ENCODE measurements at regions not wholly inside any gene's neighbourhood (a gene's known extent, or its start where the extent isn't known, plus 50 kb on each side); places are given as distances from the start of the nearest gene placed in this dataset.

DNA sequence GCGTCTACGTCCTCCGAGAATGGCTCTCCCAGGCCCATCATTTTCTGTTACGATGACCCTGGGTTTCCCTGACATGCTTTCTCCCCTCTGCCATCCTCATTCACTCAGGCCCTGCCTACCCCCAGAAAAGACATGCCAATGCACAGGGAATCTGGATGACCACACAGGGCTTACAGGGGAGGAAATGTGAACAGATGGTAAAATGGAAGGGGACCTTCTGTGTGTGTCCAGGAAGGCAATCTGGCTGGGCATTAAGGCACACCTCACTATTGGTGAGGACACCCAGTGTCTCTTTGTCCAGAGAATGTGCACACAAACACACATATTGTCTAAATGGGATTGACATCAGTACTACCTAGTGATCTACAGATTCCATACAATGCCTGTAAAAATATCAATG, 769.9 kb upstream of the AMELY start:
- no peak for TF ChIP-seq EZH2phosphoT487 (IDR thresholded peaks at IDR 0.05; ENCODE audit: borderline replicate concordance, low read depth, low read length)
- TF ChIP-seq, protein P1, sequence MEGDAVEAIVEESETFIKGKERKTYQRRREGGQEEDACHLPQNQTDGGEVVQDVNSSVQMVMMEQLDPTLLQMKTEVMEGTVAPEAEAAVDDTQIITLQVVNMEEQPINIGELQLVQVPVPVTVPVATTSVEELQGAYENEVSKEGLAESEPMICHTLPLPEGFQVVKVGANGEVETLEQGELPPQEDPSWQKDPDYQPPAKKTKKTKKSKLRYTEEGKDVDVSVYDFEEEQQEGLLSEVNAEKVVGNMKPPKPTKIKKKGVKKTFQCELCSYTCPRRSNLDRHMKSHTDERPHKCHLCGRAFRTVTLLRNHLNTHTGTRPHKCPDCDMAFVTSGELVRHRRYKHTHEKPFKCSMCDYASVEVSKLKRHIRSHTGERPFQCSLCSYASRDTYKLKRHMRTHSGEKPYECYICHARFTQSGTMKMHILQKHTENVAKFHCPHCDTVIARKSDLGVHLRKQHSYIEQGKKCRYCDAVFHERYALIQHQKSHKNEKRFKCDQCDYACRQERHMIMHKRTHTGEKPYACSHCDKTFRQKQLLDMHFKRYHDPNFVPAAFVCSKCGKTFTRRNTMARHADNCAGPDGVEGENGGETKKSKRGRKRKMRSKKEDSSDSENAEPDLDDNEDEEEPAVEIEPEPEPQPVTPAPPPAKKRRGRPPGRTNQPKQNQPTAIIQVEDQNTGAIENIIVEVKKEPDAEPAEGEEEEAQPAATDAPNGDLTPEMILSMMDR (conservative IDR thresholded peaks at IDR 0.05; ENCODE audit: low read length): no peak
- BruUV-seq (replicated peaks): no TSS peak

DNA sequence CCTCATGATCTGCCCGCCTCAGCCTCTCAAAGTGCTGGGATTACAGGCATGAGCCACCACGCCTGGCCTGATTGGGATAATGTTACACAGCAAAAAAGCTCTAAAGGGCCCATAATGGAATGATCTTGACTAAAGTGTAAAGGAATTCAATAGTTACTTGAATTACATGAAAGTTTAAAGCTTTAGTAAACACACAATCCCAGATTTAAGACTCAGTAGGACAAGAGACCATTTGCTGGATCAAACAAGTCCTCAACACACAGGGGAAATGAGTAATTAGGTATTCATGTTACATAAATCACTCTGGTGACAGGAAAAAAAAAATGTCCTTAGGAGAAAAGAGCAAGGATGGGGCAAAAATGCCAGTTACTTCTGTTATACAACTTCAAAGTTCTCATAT, 762.9 kb upstream of the AMELY start:
- BruUV-seq (replicated peaks): no TSS peak
- H4K20me1 ChIP-seq (ENCODE audit: insufficient read depth, low read length): no peaks in the 10 kb centered on the region
- no peak overlapping the region for H3K27ac ChIP-seq (ENCODE audit: low read depth, low read length, poor library complexity, severe bottlenecking)
- ChIA-PET CTCF (ENCODE audit: unreplicated experiment) (no interaction called here), POLR2A (no interaction called here)
- intact Hi-C loops (cut with micrococcal nuclease; ENCODE audit: unreplicated experiment): loop anchor here (5.0 kb wide), 1 partner anchor 38 kb away; no protein-coding TSS in a partner anchor
- peak; percentile 33 for DNase-seq (ENCODE audit: low spot score)
- H3K4me1 ChIP-seq (ENCODE audit: insufficient read depth, low read length, poor library complexity, severe bottlenecking): no peaks in the 10 kb centered on the region
- H3K36me3 ChIP-seq (ENCODE audit: insufficient read depth, low read length): no peaks in the 10 kb centered on the region
- no peak overlapping the region for H3K4me2 ChIP-seq (ENCODE audit: low read length)
- no peak overlapping the region for H3K4me3 ChIP-seq (ENCODE audit: low read depth, low read length, poor library complexity, severe bottlenecking)
- TF ChIP-seq EZH2phosphoT487 (IDR thresholded peaks at IDR 0.05; ENCODE audit: borderline replicate concordance, low read depth, low read length): no peak
- TF ChIP-seq, protein P1 (conservative IDR thresholded peaks at IDR 0.05; ENCODE audit: low read length): no peak
- H3K9me3 ChIP-seq (ENCODE audit: low read length): no peaks in the 10 kb centered on the region
- H3K79me2 ChIP-seq (ENCODE audit: insufficient read depth, low read depth, low read length): no peaks in the 10 kb centered on the region
- H3K9me2 ChIP-seq (ENCODE audit: insufficient read depth, low read length): no peaks in the 10 kb centered on the region
- H2AFZ ChIP-seq (ENCODE audit: low read length): no peak overlapping the region

More for the DNA sequence above, 769.9 kb upstream of the AMELY start:
- Histone ChIP-seq H4K20me1 (ENCODE audit: insufficient read depth, low read length) (peaks cover 10% of the 10 kb centered on the region; the same call in 1 of the 2 replicates), H3K4me3 (ENCODE audit: low read depth, low read length, poor library complexity, severe bottlenecking) (no peak overlapping the region), H3K9me2 (ENCODE audit: insufficient read depth, low read length) (no peaks in the 10 kb centered on the region), H3K27ac (ENCODE audit: low read depth, low read length, poor library complexity, severe bottlenecking) (no peak overlapping the region), H3K4me2 (ENCODE audit: low read length) (no peak overlapping the region), H3K36me3 (ENCODE audit: insufficient read depth, low read length) (no peaks in the 10 kb centered on the region), H3K9me3 (ENCODE audit: low read length) (no peaks in the 10 kb centered on the region), H3K79me2 (ENCODE audit: insufficient read depth, low read depth, low read length) (no peaks in the 10 kb centered on the region), H2AFZ (ENCODE audit: low read length) (no peak overlapping the region), H3K4me1 (ENCODE audit: insufficient read depth, low read length, poor library complexity, severe bottlenecking) (no peaks in the 10 kb centered on the region)
- no peak for DNase-seq (ENCODE audit: low spot score)
- POLR2A ChIA-PET: no interaction called here
- intact Hi-C loops (cut with micrococcal nuclease; ENCODE audit: unreplicated experiment): loop anchor here (5.0 kb wide), 1 partner anchor 36 kb away; no protein-coding TSS in a partner anchor
- CTCF ChIA-PET (ENCODE audit: unreplicated experiment): no interaction called here

DNA sequence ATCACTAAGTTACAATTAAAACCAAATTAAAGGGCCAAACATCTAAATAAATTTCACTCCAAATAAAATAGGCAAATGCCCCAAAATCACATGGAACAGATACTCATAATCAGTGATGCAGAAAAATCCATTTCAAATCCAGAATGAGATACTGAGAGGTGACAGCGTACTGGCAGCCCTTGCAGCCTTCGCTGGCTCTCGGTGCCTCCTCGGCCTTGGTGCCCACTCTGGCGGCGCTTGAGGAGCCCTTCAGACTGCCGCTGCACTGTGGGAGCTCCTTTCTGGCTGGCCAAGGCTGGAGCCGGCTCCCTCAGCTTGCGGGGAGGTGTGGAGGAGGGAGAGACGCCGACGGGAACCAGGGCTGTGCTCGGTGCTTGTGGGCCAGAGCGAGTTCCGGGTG, 761.2 kb upstream of the AMELY start:
- no peaks in the 10 kb centered on the region for H3K4me1 ChIP-seq (ENCODE audit: insufficient read depth, low read length, poor library complexity, severe bottlenecking)
- no peaks in the 10 kb centered on the region for H4K20me1 ChIP-seq (ENCODE audit: insufficient read depth, low read length)
- no peaks in the 10 kb centered on the region for H3K9me2 ChIP-seq (ENCODE audit: insufficient read depth, low read length)
- POLR2A ChIA-PET: no interaction called here
- no peak overlapping the region for H2AFZ ChIP-seq (ENCODE audit: low read length)
- CTCF ChIA-PET (ENCODE audit: unreplicated experiment): no interaction called here
- TF ChIP-seq, protein P1 (conservative IDR thresholded peaks at IDR 0.05; ENCODE audit: low read length): no peak
- no peak for TF ChIP-seq EZH2phosphoT487 (IDR thresholded peaks at IDR 0.05; ENCODE audit: borderline replicate concordance, low read depth, low read length)
- no peak overlapping the region for H3K4me2 ChIP-seq (ENCODE audit: low read length)
- no peaks in the 10 kb centered on the region for H3K36me3 ChIP-seq (ENCODE audit: insufficient read depth, low read length)
- H3K4me3 ChIP-seq (ENCODE audit: low read depth, low read length, poor library complexity, severe bottlenecking): no peak overlapping the region
- intact Hi-C loops (cut with micrococcal nuclease; ENCODE audit: unreplicated experiment): loop anchor here (5.0 kb wide), 1 partner anchor 40 kb away; no protein-coding TSS in a partner anchor
- DNase-seq (ENCODE audit: low spot score): peak; percentile 30
- no peaks in the 10 kb centered on the region for H3K9me3 ChIP-seq (ENCODE audit: low read length)
- BruUV-seq (replicated peaks): no TSS peak
- no peak overlapping the region for H3K27ac ChIP-seq (ENCODE audit: low read depth, low read length, poor library complexity, severe bottlenecking)
- no peaks in the 10 kb centered on the region for H3K79me2 ChIP-seq (ENCODE audit: insufficient read depth, low read depth, low read length)

All from OCI-LY7 (cell line).